ENCODE measurements at regions not wholly inside any gene's neighbourhood (a gene's known extent, or its start where the extent isn't known, plus 50 kb on each side); places are given as distances from the start of the nearest gene placed in this dataset.

- no peak for ATAC-seq
- peaks cover 16 to 22% of the 10 kb centered on the region in 2 donors for H3K9me3 Mint-ChIP-seq
Measured at GRCh38 chr16:64242492-64242891, 879.4 kb downstream of the CDH11 start.

GRCh38 chr16:64240586-64240985, 881.3 kb downstream of the CDH11 start:
- peaks cover 0 to 13% of the 10 kb centered on the region in 2 donors for H3K36me3 Mint-ChIP-seq
- DNase-seq (ENCODE audit: low spot score in 2 of 2) (no peak), ATAC-seq (no peak)
- H3K9me3 Mint-ChIP-seq, result peaks cover 22 to 23% of the 10 kb centered on the region in 2 donors
- no peak overlapping the region for H3K27ac Mint-ChIP-seq

More at GRCh38 chr16:64242492-64242891, 879.4 kb downstream of the CDH11 start:
- DNase-seq (ENCODE audit: low spot score in 2 of 2), result no peak
- Mint-ChIP-seq H3K36me3 (peaks cover 0 to 13% of the 10 kb centered on the region in 2 donors), H3K27ac (no peak overlapping the region)

- Mint-ChIP-seq H3K9me3 (peaks cover 16 to 29% of the 10 kb centered on the region in 2 donors), H3K27ac (no peak overlapping the region), H3K36me3 (peaks cover 0 to 9% of the 10 kb centered on the region in 2 donors)
- DNase-seq (ENCODE audit: low spot score in 2 of 2) (no peak), ATAC-seq (no peak)
Measured at GRCh38 chr16:64238571-64238970, 883.3 kb downstream of the CDH11 start.

GRCh38 chr16:64236316-64236715, 885.5 kb downstream of the CDH11 start:
- Mint-ChIP-seq H3K36me3 (no peaks in the 10 kb centered on the region), H3K27ac (no peak overlapping the region), H3K9me3 (peaks cover 10 to 26% of the 10 kb centered on the region in 2 donors)
- ATAC-seq (no peak), DNase-seq (ENCODE audit: low spot score in 2 of 2) (no peak)

GRCh38 chr16:64234200-64234599, 887.7 kb downstream of the CDH11 start:
- Mint-ChIP-seq H3K27ac (no peak overlapping the region), H3K36me3 (no peaks in the 10 kb centered on the region), H3K9me3 (peaks cover 8 to 24% of the 10 kb centered on the region in 2 donors)
- no peak for DNase-seq (ENCODE audit: low spot score in 2 of 2)
- ATAC-seq, result no peak

- Mint-ChIP-seq H3K27ac (no peak overlapping the region), H3K9me3 (peaks cover 36 to 40% of the 10 kb centered on the region in 2 donors), H3K36me3 (peaks cover 0 to 12% of the 10 kb centered on the region in 2 donors)
- ATAC-seq (no peak), DNase-seq (ENCODE audit: low spot score in 2 of 2) (no peak)
Measured at GRCh38 chr16:64225696-64226095, 896.2 kb downstream of the CDH11 start.

- no peak for DNase-seq (ENCODE audit: low spot score in 2 of 2)
- Mint-ChIP-seq H3K27ac (no peak overlapping the region), H3K9me3 (peaks cover 36 to 40% of the 10 kb centered on the region in 2 donors), H3K36me3 (peaks cover 0 to 12% of the 10 kb centered on the region in 2 donors)
- no peak for ATAC-seq
Measured at GRCh38 chr16:64225036-64225435, 896.8 kb downstream of the CDH11 start.

GRCh38 chr16:64217789-64218535, 903.9 kb downstream of the CDH11 start:
- no peak for ATAC-seq
- peaks cover 0 to 4% of the 10 kb centered on the region in 2 donors for H3K36me3 Mint-ChIP-seq

GRCh38 chr16:64215730-64216129, 906.1 kb downstream of the CDH11 start:
- ATAC-seq (no peak), DNase-seq (ENCODE audit: low spot score in 2 of 2) (no peak)
- H3K36me3 Mint-ChIP-seq, result peaks cover 0 to 4% of the 10 kb centered on the region in 2 donors
- no peak overlapping the region for H3K27ac Mint-ChIP-seq
- peaks cover 10 to 21% of the 10 kb centered on the region in 2 donors for H3K9me3 Mint-ChIP-seq

More at GRCh38 chr16:64217789-64218535, 903.9 kb downstream of the CDH11 start:
- DNase-seq (ENCODE audit: low spot score in 2 of 2), result no peak
- peaks cover 7 to 28% of the 10 kb centered on the region in 2 donors for H3K9me3 Mint-ChIP-seq
- no peak overlapping the region for H3K27ac Mint-ChIP-seq

GRCh38 chr16:64211331-64211730, 910.5 kb downstream of the CDH11 start:
- ATAC-seq, result no peak
- no peak for DNase-seq (ENCODE audit: low spot score in 2 of 2)
- H3K36me3 Mint-ChIP-seq, result peaks cover 0 to 4% of the 10 kb centered on the region in 2 donors
- no peak overlapping the region for H3K27ac Mint-ChIP-seq
- H3K9me3 Mint-ChIP-seq, result peaks cover 16 to 29% of the 10 kb centered on the region in 2 donors

- ATAC-seq (no peak), DNase-seq (ENCODE audit: low spot score in 2 of 2) (no peak)
- peaks cover 20 to 42% of the 10 kb centered on the region in 2 donors for H3K9me3 Mint-ChIP-seq
- H3K27ac Mint-ChIP-seq, result no peak overlapping the region
- peaks cover 0 to 4% of the 10 kb centered on the region in 2 donors for H3K36me3 Mint-ChIP-seq
Measured at GRCh38 chr16:64206862-64207261, 915.0 kb downstream of the CDH11 start.

- no peak for DNase-seq (ENCODE audit: low spot score in 2 of 2)
- no peak for ATAC-seq
- Mint-ChIP-seq H3K36me3 (no peaks in the 10 kb centered on the region), H3K27ac (no peak overlapping the region), H3K9me3 (peaks cover 4 to 18% of the 10 kb centered on the region in 2 donors)
Measured at GRCh38 chr16:64203126-64203525, 918.7 kb downstream of the CDH11 start.

GRCh38 chr16:64202571-64202970, 919.3 kb downstream of the CDH11 start:
- Mint-ChIP-seq H3K36me3 (no peaks in the 10 kb centered on the region), H3K27ac (no peak overlapping the region), H3K9me3 (peaks cover 4 to 16% of the 10 kb centered on the region in 2 donors)
- no peak for ATAC-seq
- no peak for DNase-seq (ENCODE audit: low spot score in 2 of 2)

GRCh38 chr16:64196444-64196843, 925.4 kb downstream of the CDH11 start:
- no peak for DNase-seq (ENCODE audit: low spot score in 2 of 2)
- H3K9me3 Mint-ChIP-seq, result peaks cover 13 to 14% of the 10 kb centered on the region in 2 donors
- no peaks in the 10 kb centered on the region for H3K36me3 Mint-ChIP-seq
- no peak for ATAC-seq
- no peak overlapping the region for H3K27ac Mint-ChIP-seq

GRCh38 chr16:64185954-64186353, 935.9 kb downstream of the CDH11 start:
- DNase-seq (ENCODE audit: low spot score in 2 of 2), result no peak
- Mint-ChIP-seq H3K27ac (no peak overlapping the region), H3K36me3 (peaks cover 0 to 4% of the 10 kb centered on the region in 2 donors), H3K9me3 (peaks cover 14 to 23% of the 10 kb centered on the region in 2 donors)
- ATAC-seq, result no peak

GRCh38 chr16:64184156-64184555, 937.7 kb downstream of the CDH11 start:
- DNase-seq (ENCODE audit: low spot score in 2 of 2) (no peak), ATAC-seq (no peak)
- Mint-ChIP-seq H3K9me3 (peaks cover 13 to 21% of the 10 kb centered on the region in 2 donors), H3K27ac (no peak overlapping the region), H3K36me3 (peaks cover 0 to 3% of the 10 kb centered on the region in 2 donors)

GRCh38 chr16:64182985-64183384, 938.9 kb downstream of the CDH11 start:
- Mint-ChIP-seq H3K9me3 (peaks cover 16 to 23% of the 10 kb centered on the region in 2 donors), H3K36me3 (peaks cover 0 to 6% of the 10 kb centered on the region in 2 donors), H3K27ac (no peak overlapping the region)
- DNase-seq (ENCODE audit: low spot score in 2 of 2), result no peak
- ATAC-seq, result no peak
